ENCODE measurements at regions not wholly inside any gene's neighbourhood (a gene's known extent, or its start where the extent isn't known, plus 50 kb on each side); places are given as distances from the start of the nearest gene placed in this dataset.

DNA sequence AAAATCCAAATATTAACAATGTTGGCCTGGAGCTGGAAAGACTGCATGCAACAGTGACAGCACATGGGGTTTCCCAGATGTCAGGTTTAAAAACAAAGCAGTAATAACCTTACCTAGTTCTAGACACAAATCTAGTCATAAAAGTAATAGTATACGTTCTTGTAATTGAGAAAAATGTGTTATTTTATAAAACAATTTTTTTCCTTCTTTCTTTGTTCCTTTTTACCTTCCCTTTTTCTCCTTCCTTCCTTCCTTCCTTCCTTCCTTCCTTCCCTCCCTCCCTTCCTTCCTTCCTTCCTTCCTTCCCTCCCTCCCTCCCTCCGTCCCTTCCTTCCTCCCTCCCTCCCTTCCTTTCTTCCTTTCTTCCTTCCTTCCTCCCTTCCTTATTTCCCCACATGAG, 242.7 kb upstream of the PDE10A start:
- no peak for TF ChIP-seq RAD21 (conservative IDR thresholded peaks at IDR 0.05)
- no peak for TF ChIP-seq CTCF (IDR thresholded peaks at IDR 0.05; ENCODE audit: poor library complexity, severe bottlenecking)
- TF ChIP-seq EZH2 (IDR thresholded peaks at IDR 0.05; ENCODE audit: borderline replicate concordance, insufficient read depth, low read length, poor library complexity, severe bottlenecking): no peak
- no peak for TF ChIP-seq MXI1 (conservative IDR thresholded peaks at IDR 0.05; ENCODE audit: poor library complexity, severe bottlenecking)

Data from neural cell (in vitro differentiated cells).